EH (cell line): ENCODE measurements at regions not wholly inside any gene's neighbourhood (a gene's known extent, or its start where the extent isn't known, plus 50 kb on each side); places are given as distances from the start of the nearest gene placed in this dataset.
"Not testable (repeated sequence)": the region's sequence is repeated elsewhere in the genome, so short reads cannot be mapped to it uniquely, and the experiment has no call there.

ENCODE experiments used
- DNase-seq: peaks from one replicate; pipeline ENCODE4 v3.0.0-alpha.2; 2015; ENCODE audit warnings: low read depth

DNA sequence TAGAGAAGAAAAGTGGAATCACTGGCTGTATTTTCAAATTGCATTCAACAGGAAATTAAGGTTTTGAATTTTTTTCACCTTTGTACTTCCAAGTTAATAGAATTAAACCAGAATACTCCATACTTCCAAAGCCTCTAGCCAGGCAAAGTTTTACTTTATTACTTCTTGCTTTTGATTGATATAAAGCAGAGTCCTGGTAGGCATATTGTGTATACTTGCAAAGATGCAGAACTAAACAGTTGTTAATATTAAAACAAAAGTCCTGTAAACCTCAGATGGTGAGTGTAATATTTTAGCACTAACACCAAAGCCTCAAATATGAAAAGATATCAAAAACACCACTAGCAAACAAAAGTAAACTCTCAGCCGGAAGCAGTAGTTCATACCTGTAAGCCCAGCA is 107.2 kb upstream of the C2CD4B start:
- DNase-seq, result no peak

GRCh38 chr15:62275831-62276230 is 110.7 kb upstream of the C2CD4B start:
- DNase-seq, result no peak

GRCh38 chr15:62277816-62278394 is 112.8 kb upstream of the C2CD4B start:
- DNase-seq, result no peak

DNA sequence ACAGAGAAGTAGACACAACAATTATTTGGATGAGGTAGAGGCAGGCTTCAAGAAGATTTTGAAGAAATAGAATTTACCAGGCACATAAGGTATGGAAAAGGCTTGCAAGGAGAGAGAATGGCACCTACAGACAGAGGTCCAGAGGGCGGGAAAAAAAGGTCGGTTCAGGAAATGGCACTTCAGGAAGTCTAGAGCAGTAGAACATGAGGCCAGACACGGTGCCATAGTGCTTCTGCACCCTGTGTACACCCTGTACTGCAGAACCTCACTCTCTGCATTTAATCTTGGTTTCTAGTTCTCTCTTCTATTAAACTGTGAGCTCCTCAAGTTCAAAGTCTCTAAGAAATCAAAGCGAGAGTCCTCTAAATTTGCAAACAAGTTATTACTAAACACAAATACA is 113.4 kb upstream of the C2CD4B start:
- DNase-seq, result no peak

DNA sequence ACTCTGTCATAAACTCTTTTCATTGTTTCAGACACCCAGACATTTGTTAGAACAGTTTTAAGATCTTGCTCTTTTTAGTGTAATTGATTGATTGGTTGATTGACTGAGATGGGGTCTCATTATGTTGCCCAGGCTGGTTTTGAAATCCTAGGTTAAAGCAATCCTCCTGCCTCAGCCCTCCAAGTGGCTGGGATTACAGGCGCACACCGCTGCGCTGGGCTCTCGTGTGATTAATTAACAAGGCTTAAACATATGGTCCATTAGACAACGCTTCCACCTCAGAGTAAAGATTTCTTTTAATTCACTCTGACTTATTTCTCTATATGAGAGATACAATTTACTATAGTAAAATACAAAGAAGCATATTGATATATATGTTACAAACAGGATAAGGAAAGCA is 114.0 kb upstream of the C2CD4B start:
- no peak for DNase-seq

DNA sequence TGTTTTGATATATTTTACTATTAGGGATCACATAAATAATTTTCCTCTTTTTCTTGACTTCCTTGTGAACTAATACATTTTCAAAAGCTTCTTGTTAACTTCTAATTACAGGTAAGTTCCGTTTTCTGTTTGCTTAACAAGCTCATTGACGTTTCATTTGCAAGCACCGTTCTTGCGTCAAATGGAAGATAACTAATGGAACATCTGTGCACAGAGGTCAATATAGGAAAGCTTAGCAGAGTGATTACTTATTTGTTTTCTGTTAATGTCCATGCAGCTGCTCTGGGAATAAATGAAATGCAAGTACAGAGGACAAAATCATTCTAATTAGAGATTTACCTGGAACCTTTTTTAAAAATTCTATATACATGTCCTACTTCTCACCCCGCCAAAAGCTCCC is 115.5 kb upstream of the C2CD4B start:
- no peak for DNase-seq

DNA sequence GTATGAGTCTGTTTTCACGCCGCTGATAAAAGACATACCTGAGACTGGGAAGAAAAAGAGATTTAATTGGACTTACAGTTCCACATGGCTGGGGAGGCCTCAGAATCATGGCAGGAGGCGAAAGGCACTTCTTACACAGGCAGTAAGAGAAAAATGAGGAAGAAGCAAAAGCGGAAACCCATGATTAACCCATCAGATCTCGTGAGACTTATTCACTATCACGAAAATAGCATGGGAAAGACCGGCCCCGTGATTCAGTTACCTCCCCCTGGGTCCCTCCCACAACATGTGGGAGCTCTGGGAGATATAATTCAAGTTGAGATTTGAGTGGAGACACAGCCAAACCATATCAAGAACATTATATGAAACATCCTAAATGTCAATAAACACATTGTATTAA is 116.7 kb upstream of the C2CD4B start:
- not testable (repeated sequence) for DNase-seq

GRCh38 chr15:62287066-62287857 is 122.2 kb upstream of the C2CD4B start:
- no peak for DNase-seq

DNA sequence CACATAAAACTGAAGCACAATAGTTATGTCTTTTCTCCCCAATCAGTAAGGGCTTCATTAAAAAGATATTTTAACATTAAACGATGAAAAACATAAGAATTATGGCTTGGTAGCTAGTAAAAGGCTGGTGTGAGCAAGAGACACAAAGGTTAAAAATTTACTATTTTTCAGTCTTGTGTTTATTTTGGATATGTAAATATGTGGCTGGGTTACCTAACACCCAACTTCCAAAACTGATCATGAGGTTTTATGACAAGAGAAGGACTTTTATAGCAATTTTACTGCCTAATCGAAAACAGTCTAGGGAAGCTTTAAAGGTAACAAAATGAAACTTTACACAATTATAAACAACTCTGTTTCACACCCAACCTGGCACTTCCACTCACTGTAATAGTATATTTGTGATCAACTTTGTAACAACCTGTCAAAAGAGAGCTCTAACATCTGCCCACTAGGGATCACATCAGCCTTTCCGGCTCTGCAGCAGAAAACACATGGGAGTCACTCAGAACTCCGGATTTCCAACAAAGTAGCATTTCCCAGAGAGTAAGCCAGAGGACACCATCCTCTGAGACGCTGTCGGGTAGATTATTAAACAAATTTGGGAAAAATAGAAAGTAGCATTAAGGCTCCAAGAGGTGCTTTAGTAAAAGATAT is 123.4 kb upstream of the C2CD4B start:
- DNase-seq, result no peak

GRCh38 chr15:62291262-62291661 is 126.2 kb upstream of the C2CD4B start:
- peak; percentile 9 for DNase-seq

GRCh38 chr15:62296756-62297507 is 131.8 kb upstream of the C2CD4B start:
- DNase-seq, result no peak

DNA sequence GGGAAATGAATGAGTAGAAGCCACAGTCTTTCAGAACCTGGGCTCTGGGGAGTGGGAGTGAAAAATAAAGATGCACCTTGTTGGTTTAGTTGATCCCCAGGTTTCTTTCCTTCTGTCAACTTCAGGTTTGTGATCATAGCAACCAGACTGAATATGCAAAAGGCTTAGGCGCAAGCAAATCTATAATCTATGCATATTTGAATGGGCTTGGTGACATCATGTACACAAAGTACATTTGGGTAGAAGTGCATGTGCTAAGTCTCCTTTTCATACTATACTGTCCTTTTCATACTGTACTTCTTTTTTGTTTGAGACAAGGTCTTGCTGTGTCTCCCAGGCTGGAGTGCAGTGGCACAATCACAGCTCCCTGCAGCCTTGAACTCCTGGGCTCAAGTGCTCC is 132.4 kb upstream of the C2CD4B start:
- no peak for DNase-seq

GRCh38 chr15:62297933-62298332 is 132.8 kb upstream of the C2CD4B start:
- no peak for DNase-seq

DNA sequence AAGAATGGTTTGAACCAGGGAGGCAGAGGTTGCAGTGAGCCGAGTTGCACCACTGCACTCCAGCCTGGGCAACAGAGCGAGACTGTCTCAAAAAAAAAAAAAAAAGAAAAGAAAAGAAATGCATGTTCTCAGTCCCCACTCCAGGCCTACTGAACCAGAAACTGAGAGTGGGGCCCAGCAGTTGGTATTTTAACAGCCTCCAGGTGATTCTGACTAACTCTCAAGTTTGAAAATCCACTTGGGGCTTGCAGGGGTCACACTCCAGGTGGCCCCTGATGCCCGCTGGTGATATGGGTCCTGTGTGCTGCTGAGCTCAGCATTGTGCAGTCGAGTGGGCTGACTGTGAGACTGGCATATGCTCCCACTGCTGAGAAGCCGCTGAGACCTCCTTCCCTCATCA is 133.7 kb upstream of the C2CD4B start:
- no peak for DNase-seq

DNA sequence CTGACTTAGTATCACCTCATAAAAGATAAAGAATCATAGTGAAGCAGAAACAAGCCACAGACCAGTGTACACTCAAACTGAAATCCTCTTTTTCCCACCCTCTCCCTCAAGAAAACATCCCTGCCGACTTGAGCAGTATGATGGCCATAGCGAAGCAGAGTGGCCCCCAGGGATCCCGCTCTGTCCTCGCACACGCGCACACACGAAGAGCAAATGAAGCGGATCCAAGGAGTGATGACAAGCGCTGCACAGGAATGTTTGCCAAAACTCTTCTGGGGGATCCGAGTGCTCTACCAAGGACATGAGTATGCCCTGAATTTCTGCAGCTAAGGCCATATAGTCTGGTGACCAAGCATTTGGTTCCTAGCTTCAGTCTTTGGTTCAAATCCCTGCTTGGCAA is 134.5 kb upstream of the C2CD4B start:
- no peak for DNase-seq

- DNase-seq, result peak; percentile 70
Observed at GRCh38 chr15:62301993-62302675, 137.0 kb upstream of the C2CD4B start.

DNA sequence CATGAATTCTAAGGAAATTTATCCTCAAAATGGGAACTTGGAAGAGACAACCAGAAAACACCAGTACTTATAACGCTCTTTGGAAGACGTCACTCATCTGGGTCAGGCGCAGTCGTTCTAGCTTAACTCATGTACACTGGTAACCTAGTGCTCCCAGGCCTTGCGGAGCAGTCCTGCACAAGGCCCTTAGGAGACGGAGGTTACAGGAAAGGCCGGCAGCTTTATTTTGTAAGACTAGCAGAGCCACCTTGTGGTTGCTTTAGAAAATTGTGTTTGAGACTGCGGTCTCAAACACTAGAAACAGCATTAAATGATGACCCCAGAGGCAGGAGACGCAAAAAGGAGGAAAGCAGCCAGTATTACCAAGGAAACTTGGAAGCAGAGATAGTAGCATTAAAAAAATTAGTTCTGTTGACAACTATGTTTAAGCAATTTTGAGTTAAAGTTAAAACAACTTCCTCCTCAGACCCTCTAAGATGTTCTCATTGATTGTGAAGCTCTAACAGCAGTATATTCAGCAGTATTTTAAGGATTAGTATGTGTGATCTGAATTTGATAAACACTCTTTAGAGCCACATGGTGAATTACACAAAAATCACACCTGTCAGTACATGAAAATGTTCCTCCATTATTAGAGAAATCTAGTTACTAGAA is 141.9 kb upstream of the C2CD4B start:
- peak; percentile 80 for DNase-seq

GRCh38 chr15:62307551-62307950 is 142.5 kb upstream of the C2CD4B start:
- peak; percentile 91 for DNase-seq

GRCh38 chr15:62316413-62317060 is 151.5 kb upstream of the C2CD4B start:
- DNase-seq, result no peak

DNA sequence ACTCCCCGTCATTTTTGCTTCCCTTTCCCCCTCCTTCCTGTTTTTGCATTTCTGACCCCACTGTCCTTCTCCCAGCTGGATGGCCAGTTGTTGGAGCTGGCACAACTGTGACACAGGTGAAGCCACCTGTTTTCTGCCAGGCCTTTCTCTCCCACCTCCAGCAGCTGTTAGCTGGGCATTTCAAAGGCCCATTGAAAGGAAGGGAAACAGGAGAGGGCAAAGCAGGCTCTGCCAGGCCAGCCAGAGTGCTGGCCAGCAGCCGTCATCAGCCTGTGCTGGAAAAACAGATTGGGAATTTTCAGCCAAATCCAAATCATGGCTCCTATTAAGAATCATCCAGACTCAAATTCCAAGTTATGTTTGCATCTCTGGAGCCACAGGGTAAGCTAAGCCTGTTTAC is 155.2 kb upstream of the C2CD4B start:
- no peak for DNase-seq

- no peak for DNase-seq
Observed at GRCh38 chr15:62323353-62323890, 158.3 kb upstream of the C2CD4B start.
